Gastroesophageal sphincter (tissue), 4 donors: ENCODE measurements at regions not wholly inside any gene's neighbourhood (a gene's known extent, or its start where the extent isn't known, plus 50 kb on each side); places are given as distances from the start of the nearest gene placed in this dataset.
"Not testable (repeated sequence)": the region's sequence is repeated elsewhere in the genome, so short reads cannot be mapped to it uniquely, and the experiment has no call there.

Source experiments
- ATAC-seq: fragments of 150-250 bp; one replicate; pipeline ENCODE4 v1.9.1; 2016; ENCODE audit warnings: mild to moderate bottlenecking, moderate library complexity
- H3K27ac ChIP-seq, 4 donors: fragments of 200-600 bp; sonication (generic) in 3 of 4; 1 replicate in 3 of 4; 2 replicates in 1 of 4; pipeline ENCODE4 v1.5.1; 2016 to 2019
- H3K27me3 ChIP-seq: fragments of 200-600 bp; sonication (generic); one replicate; pipeline ENCODE4 v1.5.1; 2019
- H3K36me3 ChIP-seq, 2 donors: fragments of 200-600 bp; sonication (generic); one replicate each; pipeline ENCODE4 v1.5.1; 2019; ENCODE audit warnings: control low read depth in 1 of 2
- H3K4me1 ChIP-seq, 3 donors: fragments of 200-600 bp; sonication (generic); 1 replicate in 2 of 3; 2 replicates in 1 of 3; pipeline ENCODE4 v1.5.1; 2016 to 2019; ENCODE audit warnings: control low read depth in 2 of 3
- H3K4me3 ChIP-seq, 2 donors: fragments of 200-600 bp; sonication (generic); one replicate each; pipeline ENCODE4 v1.5.1; 2019; ENCODE audit warnings: mild to moderate bottlenecking in 1 of 2, moderate library complexity in 1 of 2
- H3K9me3 ChIP-seq, 3 donors: fragments of 200-600 bp; sonication (generic); one replicate each; pipeline ENCODE4 v1.5.1; 2017 to 2019; ENCODE audit warnings: control low read depth in 2 of 3
- POLR2AphosphoS5 ChIP-seq: sonication (generic); formaldehyde crosslinking; IDR thresholded peaks from one replicate; pipeline ENCODE4 v1.6.1; 2017; ENCODE audit warnings: antibody characterized with exemption
- WGBS, 2 donors: methylation state at CpG; one replicate each; pipeline ENCODE4 v1.1.5; 2018; ENCODE audit warnings: low coverage in 1 of 2; 5-methylcytosine and 5-hydroxymethylcytosine counted together

GRCh38 chr16:15307184-15307583 lies 70.9 kb downstream of the NPIPA5 start:
- WGBS, 2 donors: 84% methylated on average over 7 of the region's 8 CpGs; no CpG with 5 or more reads in 1 of the 2 donors
- ATAC-seq, H3K4me1 ChIP-seq: not testable (repeated sequence)

GRCh38 chr16:15305889-15306288 lies 72.2 kb downstream of the NPIPA5 start:
- H3K4me1 ChIP-seq, H3K27ac ChIP-seq, H3K4me3 ChIP-seq, H3K27me3 ChIP-seq, H3K36me3 ChIP-seq, H3K9me3 ChIP-seq, ATAC-seq: not testable (repeated sequence)
- WGBS, 2 donors: 63% methylated on average over 1 of the region's 2 CpGs; no CpG with 5 or more reads in 1 of the 2 donors
- TF ChIP-seq POLR2AphosphoS5: peak; percentile 23

More at GRCh38 chr16:15307184-15307583, 70.9 kb downstream of the NPIPA5 start:
- not testable (repeated sequence) for H3K27me3 ChIP-seq, H3K4me3 ChIP-seq, H3K9me3 ChIP-seq, H3K27ac ChIP-seq, H3K36me3 ChIP-seq

- not testable (repeated sequence) for H3K36me3 ChIP-seq, H3K27me3 ChIP-seq, H3K4me1 ChIP-seq, H3K4me3 ChIP-seq, H3K9me3 ChIP-seq, H3K27ac ChIP-seq, ATAC-seq
- WGBS, 2 donors: 40 to 65% methylated on average over 1 to 2 of the region's 10 CpGs
Observed at GRCh38 chr16:15303667-15304324, 74.3 kb downstream of the NPIPA5 start.

GRCh38 chr16:15297104-15297503 lies 81.0 kb downstream of the NPIPA5 start:
- H3K4me1 ChIP-seq, H3K27me3 ChIP-seq, H3K27ac ChIP-seq, ATAC-seq, H3K4me3 ChIP-seq, H3K9me3 ChIP-seq, H3K36me3 ChIP-seq: not testable (repeated sequence)
- no CpG with 5 or more reads among the region's 4 CpGs for WGBS, 2 donors

GRCh38 chr16:15274796-15275195 lies 103.3 kb downstream of the NPIPA5 start:
- H3K4me1 ChIP-seq, H3K9me3 ChIP-seq, H3K4me3 ChIP-seq, H3K36me3 ChIP-seq, H3K27me3 ChIP-seq, ATAC-seq, H3K27ac ChIP-seq: not testable (repeated sequence)
- WGBS, 2 donors: 41 to 60% methylated on average over 1 to 5 of the region's 8 CpGs

GRCh38 chr16:15273964-15274363 lies 104.1 kb downstream of the NPIPA5 start:
- not testable (repeated sequence) for H3K4me1 ChIP-seq, H3K9me3 ChIP-seq, ATAC-seq, H3K4me3 ChIP-seq, H3K27ac ChIP-seq, H3K36me3 ChIP-seq, H3K27me3 ChIP-seq
- WGBS, 2 donors: no CpG with 5 or more reads among the region's 1 CpG

GRCh38 chr16:15266941-15267340 lies 111.2 kb downstream of the NPIPA5 start:
- H3K27me3 ChIP-seq, ATAC-seq, H3K4me3 ChIP-seq, H3K27ac ChIP-seq, H3K36me3 ChIP-seq, H3K9me3 ChIP-seq, H3K4me1 ChIP-seq: not testable (repeated sequence)
- 67 to 91% methylated on average over 4 to 5 of the region's 6 CpGs for WGBS, 2 donors

GRCh38 chr16:15262212-15262611 lies 115.9 kb downstream of the NPIPA5 start:
- H3K36me3 ChIP-seq, H3K27ac ChIP-seq, H3K4me3 ChIP-seq, H3K9me3 ChIP-seq, H3K27me3 ChIP-seq, ATAC-seq, H3K4me1 ChIP-seq: not testable (repeated sequence)
- WGBS, 2 donors: no CpG with 5 or more reads among the region's 11 CpGs

GRCh38 chr16:15247971-15248370 lies 130.1 kb downstream of the NPIPA5 start:
- ATAC-seq, H3K4me3 ChIP-seq, H3K4me1 ChIP-seq, H3K27ac ChIP-seq, H3K27me3 ChIP-seq, H3K9me3 ChIP-seq, H3K36me3 ChIP-seq: not testable (repeated sequence)
- WGBS, 2 donors: no CpG with 5 or more reads among the region's 2 CpGs

GRCh38 chr16:15236674-15237323 lies 141.3 kb downstream of the NPIPA5 start:
- not testable (repeated sequence) for H3K9me3 ChIP-seq, H3K36me3 ChIP-seq, H3K4me1 ChIP-seq, H3K4me3 ChIP-seq, ATAC-seq, H3K27ac ChIP-seq, H3K27me3 ChIP-seq
- WGBS, 2 donors: 57% methylated on average over 3 of the region's 3 CpGs; no CpG with 5 or more reads in 1 of the 2 donors

- not testable (repeated sequence) for H3K36me3 ChIP-seq, H3K27ac ChIP-seq, ATAC-seq, H3K4me1 ChIP-seq, H3K27me3 ChIP-seq, H3K4me3 ChIP-seq, H3K9me3 ChIP-seq
- WGBS, 2 donors: 43 to 60% methylated on average over 3 of the region's 5 CpGs
Observed at GRCh38 chr16:15235140-15235539, 141.1 kb upstream of the RRN3 start.

GRCh38 chr16:15234702-15235101 lies 140.6 kb upstream of the RRN3 start:
- not testable (repeated sequence) for H3K27me3 ChIP-seq, H3K4me1 ChIP-seq, ATAC-seq, H3K27ac ChIP-seq, H3K4me3 ChIP-seq, H3K9me3 ChIP-seq, H3K36me3 ChIP-seq
- no CpG with 5 or more reads among the region's 9 CpGs for WGBS, 2 donors

GRCh38 chr16:15230432-15230831 lies 136.4 kb upstream of the RRN3 start:
- H3K36me3 ChIP-seq, H3K4me1 ChIP-seq, ATAC-seq, H3K27me3 ChIP-seq, H3K9me3 ChIP-seq, H3K27ac ChIP-seq, H3K4me3 ChIP-seq: not testable (repeated sequence)
- WGBS, 2 donors: no CpG with 5 or more reads among the region's 5 CpGs

GRCh38 chr16:15229661-15230060 lies 135.6 kb upstream of the RRN3 start:
- 54 to 83% methylated on average over 2 of the region's 2 CpGs for WGBS, 2 donors
- H3K27ac ChIP-seq, H3K27me3 ChIP-seq, H3K36me3 ChIP-seq, ATAC-seq, H3K4me3 ChIP-seq, H3K9me3 ChIP-seq, H3K4me1 ChIP-seq: not testable (repeated sequence)
